GM12872 (cell line): ENCODE measurements at regions not wholly inside any gene's neighbourhood (a gene's known extent, or its start where the extent isn't known, plus 50 kb on each side); places are given as distances from the start of the nearest gene placed in this dataset.

Experiments used
- TF ChIP-seq, protein P1 (sequence below): IDR thresholded peaks from 3 replicates; pipeline ENCODE4 v1.5.1; 2011; ENCODE audit warnings: low read depth, mild to moderate bottlenecking, low read length, moderate library complexity; ENCODE audit not compliant: insufficient read depth

DNA sequence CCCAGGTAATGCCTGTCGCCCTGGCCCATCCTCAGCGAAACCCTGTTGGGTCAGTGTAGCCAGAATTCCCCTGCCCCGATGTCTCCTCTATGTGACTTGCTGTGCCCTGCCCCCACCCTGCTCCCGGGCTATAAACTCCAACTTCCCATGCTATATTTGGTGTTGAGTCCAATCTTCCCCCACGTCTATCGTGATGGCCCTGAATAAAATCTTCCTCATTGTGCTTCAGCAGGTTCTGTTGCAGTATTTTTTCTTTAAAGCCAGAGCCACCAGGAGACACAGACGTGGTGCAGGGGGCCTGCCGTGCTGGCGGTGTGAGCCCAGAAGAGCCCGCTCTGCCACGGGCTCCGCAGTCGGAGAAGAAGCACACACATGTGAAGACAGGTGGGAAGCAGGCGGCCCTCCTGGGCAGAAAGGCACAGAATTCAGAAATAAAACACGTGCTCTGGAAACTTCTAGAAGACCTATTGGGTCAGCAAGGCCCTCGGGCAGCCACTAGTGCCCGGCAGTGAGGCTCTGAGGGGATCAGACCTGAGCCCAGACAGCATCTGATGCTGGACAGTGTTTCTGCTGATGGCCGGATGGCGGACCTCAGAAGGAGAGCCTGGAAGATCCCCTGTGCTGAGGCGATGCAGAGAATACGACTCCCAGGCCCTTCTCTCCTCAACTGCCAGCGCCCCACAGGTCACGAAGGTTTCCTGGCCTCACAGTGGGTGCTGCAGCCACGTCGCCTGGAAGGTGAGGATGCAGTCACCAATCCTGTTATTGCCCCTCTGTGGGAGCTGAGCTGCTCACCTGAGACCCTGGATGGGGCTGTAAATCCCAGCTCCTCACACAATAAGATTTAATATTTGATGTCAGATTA lies 501.9 kb downstream of the BRD1 start:
- TF ChIP-seq, protein P1, sequence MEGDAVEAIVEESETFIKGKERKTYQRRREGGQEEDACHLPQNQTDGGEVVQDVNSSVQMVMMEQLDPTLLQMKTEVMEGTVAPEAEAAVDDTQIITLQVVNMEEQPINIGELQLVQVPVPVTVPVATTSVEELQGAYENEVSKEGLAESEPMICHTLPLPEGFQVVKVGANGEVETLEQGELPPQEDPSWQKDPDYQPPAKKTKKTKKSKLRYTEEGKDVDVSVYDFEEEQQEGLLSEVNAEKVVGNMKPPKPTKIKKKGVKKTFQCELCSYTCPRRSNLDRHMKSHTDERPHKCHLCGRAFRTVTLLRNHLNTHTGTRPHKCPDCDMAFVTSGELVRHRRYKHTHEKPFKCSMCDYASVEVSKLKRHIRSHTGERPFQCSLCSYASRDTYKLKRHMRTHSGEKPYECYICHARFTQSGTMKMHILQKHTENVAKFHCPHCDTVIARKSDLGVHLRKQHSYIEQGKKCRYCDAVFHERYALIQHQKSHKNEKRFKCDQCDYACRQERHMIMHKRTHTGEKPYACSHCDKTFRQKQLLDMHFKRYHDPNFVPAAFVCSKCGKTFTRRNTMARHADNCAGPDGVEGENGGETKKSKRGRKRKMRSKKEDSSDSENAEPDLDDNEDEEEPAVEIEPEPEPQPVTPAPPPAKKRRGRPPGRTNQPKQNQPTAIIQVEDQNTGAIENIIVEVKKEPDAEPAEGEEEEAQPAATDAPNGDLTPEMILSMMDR, result no peak

DNA sequence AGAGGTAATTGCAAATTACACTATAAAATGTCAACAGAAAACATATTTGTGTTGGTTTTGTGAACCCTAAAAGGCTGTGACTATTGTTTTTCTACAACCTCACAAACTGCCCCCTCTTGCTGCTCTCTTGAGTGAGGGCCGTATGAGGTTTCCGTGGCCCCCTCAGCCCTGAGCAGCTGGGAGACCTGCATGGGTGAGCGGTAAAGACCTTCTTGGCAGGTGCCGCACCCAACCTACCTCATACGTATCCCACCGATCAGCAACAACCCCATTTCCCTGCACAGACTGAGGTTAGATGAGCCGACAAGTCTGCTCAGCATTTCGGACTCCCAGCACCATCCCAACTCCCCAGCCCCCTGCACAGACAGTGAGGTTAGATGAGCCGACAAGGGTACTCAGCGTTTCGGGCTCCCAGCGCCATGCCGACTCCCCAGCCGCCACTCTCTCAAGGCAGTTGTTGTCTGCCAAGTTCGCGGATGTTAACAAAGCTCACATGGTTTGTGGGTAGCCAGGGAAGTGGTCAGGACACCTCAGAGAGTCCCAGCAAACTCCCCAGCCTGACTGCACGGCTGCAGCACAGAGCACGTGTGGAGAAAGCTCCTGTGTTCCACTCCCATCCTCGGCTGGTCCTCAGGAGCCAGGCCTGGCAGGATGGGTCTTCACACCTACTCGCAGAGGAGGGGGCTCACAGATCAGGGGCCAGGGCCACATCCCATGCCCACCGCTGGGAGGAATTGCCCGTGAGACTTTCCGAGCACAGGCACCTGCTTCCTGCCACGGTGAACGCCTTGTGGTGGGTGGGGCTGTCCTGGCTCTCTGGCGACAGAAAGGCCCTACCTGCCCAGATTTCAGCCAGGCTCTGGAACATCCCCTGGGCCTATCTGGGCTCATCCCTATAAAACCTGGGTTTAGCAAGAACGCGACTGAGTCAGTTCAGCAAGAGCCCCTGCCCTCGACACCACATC lies 502.9 kb downstream of the BRD1 start:
- TF ChIP-seq, protein P1, result no peak

DNA sequence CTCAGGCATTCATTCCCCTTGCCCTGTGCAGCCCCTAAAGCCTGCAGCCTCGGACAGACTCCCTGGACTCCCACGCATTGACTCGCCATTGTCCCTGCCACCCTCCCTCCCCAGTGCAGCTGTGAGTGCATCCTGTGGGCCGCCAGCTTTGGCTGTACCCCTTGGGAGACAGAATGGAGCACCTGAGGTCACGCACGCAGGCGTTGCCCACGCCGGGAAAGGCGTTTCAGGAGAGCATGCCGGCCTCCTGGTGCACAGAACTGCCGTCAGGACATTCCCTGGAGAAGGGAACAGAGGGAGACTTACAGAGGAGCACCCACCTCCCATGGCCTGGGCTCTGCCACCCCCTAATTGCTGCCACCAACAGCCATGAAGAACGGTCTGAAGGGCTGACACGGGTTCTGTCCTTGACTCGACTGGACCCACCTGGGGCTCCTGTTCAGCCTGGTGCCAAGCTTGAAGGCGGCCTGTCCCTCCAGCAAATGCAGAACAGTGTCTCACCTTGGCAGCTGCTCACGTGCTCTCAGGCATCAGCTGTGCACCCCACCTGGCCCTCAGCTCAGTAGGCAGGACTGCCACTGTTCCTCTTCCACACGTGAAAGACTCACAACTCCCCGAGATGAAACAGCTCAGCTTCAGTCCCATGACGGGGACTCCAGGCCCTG lies 503.8 kb downstream of the BRD1 start:
- TF ChIP-seq, protein P1, result no peak

DNA sequence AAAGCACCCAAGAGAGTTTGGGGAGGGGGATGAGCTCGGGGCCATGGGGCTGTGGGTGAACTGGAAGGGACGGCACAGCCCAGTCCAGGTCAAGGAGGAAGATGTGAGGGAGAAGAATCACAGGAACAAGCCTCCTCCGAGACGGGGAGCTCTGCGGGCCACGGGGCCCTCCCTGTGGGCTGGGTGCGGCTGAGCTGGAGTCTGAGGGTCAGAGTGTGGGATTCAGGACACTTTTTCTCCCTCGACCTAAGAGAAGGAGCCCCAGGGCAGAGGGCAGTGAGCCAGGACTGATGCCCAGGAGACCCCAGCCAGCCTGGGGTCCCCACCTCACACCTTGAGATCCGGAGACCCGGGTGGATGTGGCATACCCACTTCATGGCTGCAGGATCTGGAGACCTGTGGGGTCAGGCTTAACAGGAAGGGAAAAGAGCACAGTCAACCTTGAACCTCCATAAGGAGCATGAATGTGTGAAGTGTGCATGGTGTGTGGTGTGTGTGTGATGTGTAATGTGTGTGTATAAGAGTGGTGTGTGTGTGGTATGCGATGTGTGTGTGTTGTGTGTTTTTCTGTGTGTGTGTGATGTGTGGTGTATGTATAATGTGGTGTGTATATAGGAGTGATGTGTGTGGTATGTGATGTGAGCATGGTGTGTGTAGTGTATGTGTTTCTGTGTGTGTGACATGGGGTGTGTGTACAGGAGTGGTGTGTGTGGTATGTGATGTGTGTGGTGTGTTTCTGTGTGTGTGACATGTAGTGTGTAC lies 504.6 kb downstream of the BRD1 start:
- TF ChIP-seq, protein P1, result no peak

DNA sequence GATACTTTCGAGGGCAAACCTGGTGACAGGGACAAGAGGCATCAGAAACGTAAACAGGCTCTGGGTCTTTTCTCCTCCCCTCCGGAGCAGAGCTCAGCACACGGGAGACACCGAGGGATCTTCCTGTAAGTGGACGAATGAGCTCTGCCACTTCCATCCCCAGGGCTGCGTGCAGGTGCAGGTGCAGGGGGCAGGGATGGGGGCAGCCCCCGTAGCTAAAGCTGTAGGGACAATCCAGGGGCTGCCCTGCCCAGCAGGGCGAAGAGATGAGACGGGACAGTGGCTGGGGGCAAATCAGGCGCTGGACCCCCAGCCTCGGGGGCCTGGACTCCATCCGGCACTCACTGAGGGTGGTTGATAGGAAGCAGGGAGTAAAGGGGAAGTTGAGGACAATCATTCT lies 505.4 kb downstream of the BRD1 start:
- TF ChIP-seq, protein P1, result no peak

DNA sequence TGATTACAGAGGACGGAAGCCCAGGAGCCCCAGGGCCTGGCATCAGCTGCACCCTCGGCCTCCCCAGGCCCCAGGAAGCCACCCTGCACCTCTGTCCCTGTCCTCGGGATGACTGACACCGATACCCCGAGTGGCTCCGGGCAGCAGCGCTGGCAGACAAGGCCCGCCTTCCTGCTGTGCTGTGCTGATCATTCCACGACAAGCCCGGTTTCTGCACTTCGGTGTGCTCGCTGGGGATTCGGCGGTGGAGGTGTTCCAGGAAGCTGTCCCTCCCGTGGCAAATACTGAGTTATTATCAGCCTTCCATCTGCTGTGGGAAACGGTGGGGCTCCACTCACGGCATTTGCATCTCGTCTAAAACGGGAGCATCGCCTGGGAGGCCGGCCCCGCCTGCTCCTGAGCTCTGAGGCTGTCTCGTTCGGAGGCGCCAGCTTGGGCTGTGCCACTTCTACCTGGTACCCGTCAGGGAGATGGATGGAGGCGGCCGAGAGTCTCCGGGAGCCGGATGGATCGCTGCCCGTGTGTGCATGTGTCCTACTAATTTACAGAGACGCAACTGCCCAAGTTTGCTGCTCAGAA lies 506.1 kb downstream of the BRD1 start:
- TF ChIP-seq, protein P1, result no peak
